K562 (cell line): ENCODE measurements at regions not wholly inside any gene's neighbourhood (a gene's known extent, or its start where the extent isn't known, plus 50 kb on each side); places are given as distances from the start of the nearest gene placed in this dataset.
"Not testable (repeated sequence)": the region's sequence is repeated elsewhere in the genome, so short reads cannot be mapped to it uniquely, and the experiment has no call there.

Experiments
- CBX3 ChIP-seq, 2 experiments: IDR thresholded peaks; 1 replicate in 1 of 2; 2 replicates in 1 of 2; pipeline ENCODE4 v1.6.1; 2012; ENCODE audit warnings: inconsistent platforms in 2 of 2, low read length in 2 of 2, borderline replicate concordance in 1 of 2, control low read depth in 1 of 2
- CTCF ChIP-seq, 3 experiments: IDR thresholded peaks in 2 of 3; conservative IDR thresholded peaks in 1 of 3; 2 replicates each; pipeline ENCODE4 v1.5.1; 2011 to 2012; ENCODE audit warnings: low read length in 3 of 3, mild to moderate bottlenecking in 3 of 3, control low read depth in 2 of 3, improper control_type of control experiment in 1 of 3, inconsistent platforms in 1 of 3, low read depth in 1 of 3, mixed read lengths in 1 of 3, moderate library complexity in 1 of 3; ENCODE audit not compliant: insufficient read depth in 2 of 3
- CTCFL ChIP-seq: IDR thresholded peaks from 2 replicates; pipeline ENCODE4 v1.6.1; 2011; ENCODE audit warnings: borderline replicate concordance, low read depth, mild to moderate bottlenecking, moderate library complexity, low read length; ENCODE audit not compliant: insufficient read depth, poor library complexity, severe bottlenecking
- E4F1 ChIP-seq: fragments of 250-450 bp; sonication (Bioruptor Pico); IDR thresholded peaks from 2 replicates; pipeline ENCODE4 v1.5.0; 2021; ENCODE audit warnings: mild to moderate bottlenecking, borderline replicate concordance
- EP300 ChIP-seq: IDR thresholded peaks from 2 replicates; pipeline ENCODE4 v1.6.1; 2012; ENCODE audit warnings: low read length, improper control_type of control experiment
- ETS1 ChIP-seq: conservative IDR thresholded peaks from 2 replicates; pipeline ENCODE4 v1.6.1; 2011; ENCODE audit warnings: low read depth, mild to moderate bottlenecking, low read length; ENCODE audit not compliant: control insufficient read depth
- L3MBTL2 ChIP-seq: fragments of 450-650 bp; IDR thresholded peaks from 2 replicates; pipeline ENCODE4 v1.6.1; 2016; ENCODE audit warnings: mild to moderate bottlenecking, moderate library complexity
- MAFF ChIP-seq: IDR thresholded peaks from 2 replicates; pipeline ENCODE4 v1.6.1; 2012; ENCODE audit warnings: low read length, improper control_type of control experiment
- MYBL2 ChIP-seq, 2 experiments: fragments of 450-650 bp in 1 of 2; sonication (generic) in 1 of 2; formaldehyde crosslinking in 1 of 2; IDR thresholded peaks; 2 replicates each; pipeline versions ENCODE4 v1.6.1 to v1.8.1; 2017 to 2022; ENCODE audit warnings: borderline replicate concordance in 1 of 2, inconsistent platforms in 1 of 2, low read depth in 1 of 2, mild to moderate bottlenecking in 1 of 2, missing genetic modification reagents in 1 of 2, moderate library complexity in 1 of 2
- RNF2 ChIP-seq: sonication (generic); IDR thresholded peaks from 2 replicates; pipeline ENCODE4 v1.6.1; 2016
- STAT5B ChIP-seq: fragments of 250-450 bp; sonication (Bioruptor Pico); IDR thresholded peaks from 2 replicates; pipeline ENCODE4 v1.8.0; 2021; ENCODE audit warnings: mild to moderate bottlenecking, inconsistent platforms
- TARDBP ChIP-seq: fragments of 450-650 bp; IDR thresholded peaks from 2 replicates; pipeline ENCODE4 v1.6.1; 2016
- TBL1XR1 ChIP-seq, 2 experiments: IDR thresholded peaks; 2 replicates each; pipeline ENCODE4 v1.6.1; 2012; ENCODE audit warnings: improper control_type of control experiment in 2 of 2, low read length in 2 of 2, mild to moderate bottlenecking in 1 of 2
- ZBTB33 ChIP-seq: sonication (generic); formaldehyde crosslinking; IDR thresholded peaks from 2 replicates; pipeline ENCODE4 v1.8.1; 2023; ENCODE audit warnings: mild to moderate bottlenecking, missing genetic modification reagents

GRCh38 chr2:124986870-124987269, 961.8 kb downstream of the CNTNAP5 start:
- not testable (repeated sequence) for TF ChIP-seq CTCF (IDR thresholded peaks at IDR 0.05 in 2 of 3, conservative IDR thresholded peaks at IDR 0.05 in 1 of 3; ENCODE audit: insufficient read depth in 2 of 3, low read depth in 1 of 3, low read length in 3 of 3); STAT5B; CTCFL; MYBL2 (IDR thresholded peaks at IDR 0.05; ENCODE audit: low read depth); MYBL2 (CRISPR knock-in tag; IDR thresholded peaks at IDR 0.05; ENCODE audit: borderline replicate concordance); TARDBP; E4F1 (CRISPR knock-in tag); TBL1XR1 (IDR thresholded peaks at IDR 0.05; ENCODE audit: low read length in 2 of 2); ETS1; EP300; MAFF; CBX3 (IDR thresholded peaks at IDR 0.05; ENCODE audit: borderline replicate concordance in 1 of 2, low read length in 2 of 2); ZBTB33 (CRISPR knock-in tag); RNF2; L3MBTL2
